ENCODE measurements at regions not wholly inside any gene's neighbourhood (a gene's known extent, or its start where the extent isn't known, plus 50 kb on each side); places are given as distances from the start of the nearest gene placed in this dataset.

- no peak for DNase-seq (ENCODE audit: low read depth)
Measured at GRCh38 chr1:62917314-62917713, 133.4 kb downstream of the ATG4C start.

GRCh38 chr1:62917805-62918204, 133.9 kb downstream of the ATG4C start:
- DNase-seq (ENCODE audit: low read depth) = no peak

DNA sequence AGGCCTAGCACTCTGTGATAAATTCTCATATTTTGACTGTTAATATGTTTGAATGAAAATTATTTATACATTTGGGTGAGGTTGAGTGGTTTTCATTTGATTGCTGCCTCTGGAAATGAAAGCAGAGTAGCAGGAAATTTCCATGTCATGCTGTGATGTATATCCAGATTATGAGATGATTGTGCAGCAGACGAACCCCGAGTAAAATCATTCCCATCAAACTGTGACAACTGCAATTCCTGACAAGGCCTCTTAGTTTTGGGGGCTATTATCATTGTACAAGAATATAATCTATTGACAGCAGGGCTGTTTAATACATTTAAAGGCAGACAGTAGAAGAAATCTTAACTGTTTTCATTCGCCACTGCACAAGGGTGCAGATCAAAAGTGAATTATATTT, 134.8 kb downstream of the ATG4C start:
- DNase-seq (ENCODE audit: low read depth) = no peak

DNA sequence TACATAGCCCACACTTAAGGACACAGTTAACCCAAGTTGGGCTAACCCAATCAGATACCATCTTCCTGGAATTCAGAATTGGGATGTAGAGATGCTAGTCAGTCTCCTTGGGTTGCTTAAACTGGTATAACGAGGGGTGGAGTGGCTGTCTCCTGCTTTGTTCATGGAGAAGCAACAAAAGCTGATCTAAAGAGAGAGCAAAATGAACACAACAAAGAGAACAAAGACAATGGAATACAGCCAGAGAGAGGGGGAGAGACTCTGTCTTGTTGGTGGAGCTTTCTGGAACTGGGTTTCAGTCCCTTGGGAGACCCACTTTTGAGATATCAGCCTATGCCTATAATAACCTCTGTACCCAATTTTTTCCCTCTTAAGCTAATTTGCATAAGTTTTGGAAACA, 138.1 kb downstream of the ATG4C start:
- DNase-seq (ENCODE audit: low read depth) = no peak

- DNase-seq (ENCODE audit: low read depth) = no peak
Measured at GRCh38 chr1:62924983-62925790, 141.3 kb downstream of the ATG4C start.

- peak; percentile 14 for DNase-seq (ENCODE audit: low read depth)
Measured at GRCh38 chr1:62926681-62927252, 142.8 kb downstream of the ATG4C start.

- no peak for DNase-seq (ENCODE audit: low read depth)
Measured at GRCh38 chr1:62928885-62929284, 145.0 kb downstream of the ATG4C start.

GRCh38 chr1:62937634-62938296, 153.8 kb downstream of the ATG4C start:
- no peak for DNase-seq (ENCODE audit: low read depth)

DNA sequence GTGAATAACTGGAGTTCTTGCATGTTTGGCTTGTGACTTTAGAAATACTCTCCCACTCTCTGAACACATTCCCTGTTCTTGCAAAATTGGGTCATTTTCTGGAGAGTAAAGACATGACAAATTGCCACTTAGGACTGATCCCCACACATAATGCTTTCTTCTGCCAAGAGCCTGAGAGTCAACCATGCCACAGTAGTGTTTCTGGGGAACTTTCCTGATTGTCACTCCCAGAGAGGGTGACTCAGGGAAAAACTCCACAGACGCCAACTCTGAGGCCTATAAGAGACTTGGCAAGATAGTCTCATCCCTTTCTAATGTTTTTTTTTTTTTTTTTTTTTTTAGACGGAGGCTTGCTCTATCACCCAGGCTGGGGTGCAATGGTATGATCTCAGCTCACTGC, 157.8 kb downstream of the ATG4C start:
- no peak for DNase-seq (ENCODE audit: low read depth)

- DNase-seq (ENCODE audit: low read depth) = no peak
Measured at GRCh38 chr1:62946511-62946910, 162.6 kb downstream of the ATG4C start.

DNA sequence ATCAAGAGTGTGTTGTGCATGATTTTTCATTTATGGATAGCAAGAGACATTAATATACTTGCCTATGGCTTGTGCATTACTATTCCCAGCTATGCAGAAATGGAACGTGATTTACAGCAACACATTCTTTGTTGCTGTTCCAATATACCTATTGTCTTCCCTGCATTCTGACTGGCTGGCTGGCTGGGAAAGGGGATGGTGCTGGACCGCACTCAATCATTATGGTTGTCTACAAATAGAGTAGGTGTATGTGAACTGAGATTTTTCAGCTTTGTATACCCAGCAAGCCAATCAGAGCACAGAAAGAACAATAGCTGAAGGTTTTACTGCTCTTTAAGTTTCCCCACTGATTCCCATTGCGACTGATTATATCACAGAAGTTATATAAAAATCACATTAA, 167.5 kb downstream of the ATG4C start:
- no peak for DNase-seq (ENCODE audit: low read depth)

DNA sequence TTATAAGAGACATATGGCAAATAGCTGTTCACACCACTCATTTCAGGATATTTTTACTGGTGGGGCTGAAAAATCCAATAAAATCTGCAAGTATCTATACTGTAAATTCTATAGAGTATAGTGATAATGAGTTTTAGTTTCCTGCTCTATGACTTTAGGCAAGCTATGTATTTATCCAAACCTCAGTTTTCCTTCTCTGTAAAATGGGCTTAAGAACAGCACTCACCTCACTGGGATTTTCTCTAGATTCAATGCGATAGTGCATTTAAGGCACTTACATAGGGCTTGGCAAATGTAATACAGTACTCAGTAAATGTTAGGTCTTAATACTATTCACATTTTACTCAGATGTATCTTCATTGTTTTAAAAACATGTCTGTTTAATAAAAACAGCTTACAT, 168.7 kb downstream of the ATG4C start:
- no peak for DNase-seq (ENCODE audit: low read depth)

DNA sequence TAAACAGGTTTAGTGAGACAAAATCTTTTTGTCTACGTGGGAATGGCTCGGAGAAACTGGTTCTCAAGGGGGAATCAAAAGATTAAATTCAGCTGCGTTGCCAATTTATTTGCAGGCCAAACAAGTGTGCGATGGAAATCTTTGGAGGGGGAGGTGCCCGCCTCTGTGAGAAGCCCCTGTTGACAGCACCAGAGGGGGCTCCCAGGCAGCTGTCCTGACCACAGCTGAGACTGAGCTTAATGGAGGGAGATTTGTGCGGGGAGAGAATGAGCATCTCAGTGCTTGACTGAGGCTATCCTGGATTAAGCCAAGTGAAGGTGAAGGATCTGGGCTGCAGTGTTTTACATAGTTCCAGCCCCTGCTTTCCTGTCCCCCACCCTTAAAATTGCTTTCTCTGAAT, 169.7 kb downstream of the ATG4C start:
- DNase-seq (ENCODE audit: low read depth) = no peak

DNA sequence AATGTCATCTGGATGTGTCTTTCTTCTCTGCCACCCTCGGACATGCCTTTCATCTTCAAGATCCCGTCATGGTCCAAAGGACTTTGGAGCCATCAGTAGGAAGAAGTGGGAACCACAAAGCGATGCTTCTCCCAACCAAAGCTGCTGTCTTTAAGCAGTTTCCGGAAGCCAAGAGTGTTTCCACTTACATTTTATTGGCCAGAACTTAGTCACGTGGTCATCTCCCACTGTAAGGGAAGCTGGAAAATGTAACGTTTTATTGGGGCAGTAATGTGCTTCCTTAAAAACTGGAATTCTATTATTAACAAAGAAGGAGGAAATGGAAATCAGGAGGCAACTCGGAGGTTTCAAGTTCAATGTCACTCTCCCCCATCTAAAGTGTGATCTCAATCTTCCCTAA, 170.8 kb downstream of the ATG4C start:
- DNase-seq (ENCODE audit: low read depth) = peak; percentile 6

DNA sequence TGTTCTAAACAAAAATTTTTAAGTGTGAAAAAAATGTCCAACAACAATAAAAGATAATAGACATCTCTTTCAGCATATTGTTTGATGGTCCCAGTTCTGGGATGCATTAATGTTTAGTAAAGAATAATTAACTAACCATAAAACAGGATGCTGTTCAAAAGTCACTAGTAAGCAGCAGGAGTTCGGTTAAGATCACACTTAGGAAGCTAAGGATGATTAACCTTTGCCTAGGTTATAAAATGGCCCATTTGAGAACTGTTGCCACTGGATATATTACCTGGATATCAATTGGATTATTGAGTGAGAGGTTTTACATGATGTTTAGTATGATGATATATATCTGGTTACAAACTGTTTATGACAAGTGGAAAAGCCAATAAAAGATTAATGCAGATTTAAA, 171.7 kb downstream of the ATG4C start:
- no peak for DNase-seq (ENCODE audit: low read depth)

DNA sequence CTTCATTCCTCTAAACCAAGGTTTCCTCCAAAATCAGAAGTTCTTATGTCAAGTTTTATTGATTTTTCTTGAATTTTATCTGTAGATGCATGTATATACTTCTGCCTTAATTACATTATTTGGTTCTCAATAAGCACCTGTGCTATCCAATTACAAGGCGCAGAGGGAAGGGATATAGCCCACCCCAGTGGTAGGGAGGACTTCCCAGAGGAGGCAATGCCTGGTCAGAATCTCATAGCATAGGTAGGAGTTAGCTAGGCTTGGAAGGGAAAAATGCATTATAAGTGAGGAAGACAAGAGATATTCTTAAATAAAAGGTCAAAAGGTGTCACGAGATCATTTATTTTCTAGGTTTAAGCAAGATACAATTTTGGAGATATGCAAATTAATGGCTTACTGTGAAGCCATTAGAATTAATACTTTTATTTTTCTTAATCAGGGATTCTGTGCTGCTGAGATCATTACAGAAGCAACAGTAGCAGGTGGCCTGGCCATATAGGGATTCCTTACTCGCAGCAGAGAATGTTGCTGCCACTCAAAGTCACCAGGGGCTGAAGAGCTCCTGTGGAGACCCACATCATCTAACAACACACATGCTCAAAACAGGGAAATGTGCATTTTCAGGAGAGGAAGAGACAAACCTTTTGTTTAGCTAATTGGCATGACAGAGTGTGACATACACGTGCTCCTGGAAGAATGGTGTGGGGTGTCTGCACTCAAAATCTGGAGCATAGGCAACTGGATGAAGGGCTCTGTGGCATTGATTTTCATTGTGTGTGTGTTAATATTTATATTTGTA, 178.3 kb downstream of the ATG4C start:
- DNase-seq (ENCODE audit: low read depth) = no peak

DNA sequence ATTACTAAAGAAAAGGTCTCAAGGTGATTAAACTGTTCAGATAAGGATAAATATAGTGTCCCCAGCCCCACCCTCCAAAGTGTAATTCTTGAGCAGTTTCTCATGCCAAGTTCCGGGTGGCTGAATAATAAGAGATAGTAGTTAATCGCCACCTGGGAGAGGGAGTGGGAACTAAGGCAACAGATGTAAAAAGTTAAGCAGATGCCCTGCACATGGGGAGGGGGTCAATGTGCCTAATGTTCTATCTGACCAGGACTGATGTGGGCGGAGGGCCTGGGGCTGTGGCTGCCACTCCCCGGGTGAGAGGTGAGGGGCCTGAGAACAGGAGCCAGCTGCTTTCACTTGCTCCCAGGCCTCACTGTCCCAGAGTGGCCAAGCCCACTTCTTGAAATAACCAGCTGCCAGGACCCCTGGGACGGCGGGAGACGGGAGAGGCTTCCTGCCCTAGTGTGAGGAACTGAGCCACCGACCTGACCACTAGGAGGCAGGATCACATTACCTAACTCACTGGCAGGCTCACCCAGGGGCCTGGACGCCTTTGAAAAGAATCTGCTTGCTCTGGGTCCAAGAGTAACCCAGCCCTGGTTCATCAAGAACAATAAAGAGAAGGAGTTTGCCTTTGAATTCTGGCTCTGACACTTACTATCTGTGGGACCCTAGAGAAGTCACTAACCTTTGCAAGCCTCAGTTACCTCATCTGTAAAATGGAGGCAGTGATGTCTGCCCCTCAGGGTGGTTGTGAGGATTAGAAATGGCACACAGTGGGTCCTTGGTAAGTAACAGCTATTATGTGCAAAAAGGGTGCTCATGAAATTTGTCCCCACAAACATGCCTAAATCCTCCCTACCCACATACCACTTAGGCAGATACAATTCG, 179.2 kb downstream of the ATG4C start:
- DNase-seq (ENCODE audit: low read depth) = peak; percentile 51

GRCh38 chr1:62964141-62964540, 180.2 kb downstream of the ATG4C start:
- no peak for DNase-seq (ENCODE audit: low read depth)

GRCh38 chr1:62967031-62967430, 183.1 kb downstream of the ATG4C start:
- no peak for DNase-seq (ENCODE audit: low read depth)

GRCh38 chr1:62977366-62977765, 193.4 kb downstream of the ATG4C start:
- DNase-seq (ENCODE audit: low read depth) = no peak

DNA sequence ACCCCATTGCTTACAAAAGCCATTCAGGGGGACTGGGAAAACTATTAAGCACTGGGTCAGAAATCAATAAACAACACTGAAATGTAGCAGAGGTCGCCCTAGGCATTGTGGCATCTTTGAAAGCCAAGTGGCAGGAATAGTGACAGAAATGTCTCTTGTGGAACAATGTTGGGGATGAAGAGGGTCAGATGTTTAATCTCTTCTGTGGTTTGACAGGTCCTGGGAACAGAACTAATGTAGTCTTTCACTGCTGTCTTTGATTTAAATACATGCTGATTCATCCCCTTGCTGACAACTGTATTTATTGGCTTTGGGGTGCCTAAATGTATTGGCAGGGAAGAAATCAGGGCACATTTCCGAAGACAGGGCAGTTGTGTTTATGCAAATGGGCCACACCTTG, 194.8 kb downstream of the ATG4C start:
- DNase-seq (ENCODE audit: low read depth) = no peak

DNA sequence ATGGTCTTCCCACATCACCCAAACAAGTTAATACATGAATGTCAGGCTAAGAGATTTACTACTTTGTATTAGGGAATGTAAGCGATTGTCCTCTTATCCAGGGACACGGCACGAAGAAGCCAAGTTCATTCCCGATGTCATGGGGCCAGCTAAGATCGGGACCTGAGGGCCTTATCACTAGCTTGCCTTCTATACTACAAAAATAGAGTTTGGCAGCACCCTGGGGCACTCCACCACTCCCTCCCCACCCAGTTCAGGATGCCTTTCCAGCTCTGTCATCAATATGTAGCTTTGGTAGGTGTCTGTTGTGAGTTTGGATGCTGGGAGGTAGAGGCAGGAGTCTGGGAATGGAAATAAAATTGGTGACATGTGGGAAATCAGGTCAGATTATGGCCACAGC, 197.5 kb downstream of the ATG4C start:
- no peak for DNase-seq (ENCODE audit: low read depth)

All from ELR (cell line).